Neural cell (in vitro differentiated cells): ENCODE measurements at regions not wholly inside any gene's neighbourhood (a gene's known extent, or its start where the extent isn't known, plus 50 kb on each side); places are given as distances from the start of the nearest gene placed in this dataset.

Source experiments
- H2AFZ ChIP-seq: fragments of 200-600, 300-800 bp; sonication (generic), shearing (Covaris generic); 2 replicates; pipeline ENCODE4 v1.6.0; 2014; ENCODE audit warnings: low read depth, mild to moderate bottlenecking, antibody characterized with exemption, low read length, moderate library complexity
- H3F3A ChIP-seq: fragments of 200-600 bp; shearing (Covaris generic); 2 replicates; pipeline ENCODE4 v1.6.1; 2016; ENCODE audit warnings: mild to moderate bottlenecking, moderate library complexity, mixed read lengths, antibody characterized with exemption, low read length; ENCODE audit not compliant: insufficient read depth, poor library complexity, severe bottlenecking
- H3K27ac ChIP-seq: fragments of 200-600, 300-800 bp; sonication (generic), shearing (Covaris generic); 2 replicates; pipeline ENCODE4 v1.5.1; 2014; ENCODE audit warnings: mild to moderate bottlenecking, low read length, moderate library complexity
- H3K27me3 ChIP-seq: fragments of 300-800, 200-600 bp; sonication (generic), shearing (Covaris generic); 2 replicates; pipeline ENCODE4 v1.6.0; 2014; ENCODE audit warnings: mild to moderate bottlenecking, low read depth, low read length, moderate library complexity; ENCODE audit not compliant: insufficient read depth
- H3K36me3 ChIP-seq: fragments of 300-800, 200-600 bp; sonication (generic), shearing (Covaris generic); 2 replicates; pipeline ENCODE4 v1.5.1; 2014; ENCODE audit warnings: mild to moderate bottlenecking, antibody characterized with exemption, low read length, moderate library complexity; ENCODE audit not compliant: insufficient read depth
- H3K4me2 ChIP-seq: fragments of 300-800, 200-600 bp; sonication (generic), shearing (Covaris generic); 2 replicates; pipeline ENCODE4 v1.6.0; 2014; ENCODE audit warnings: mild to moderate bottlenecking, low read length
- H3K4me3 ChIP-seq: fragments of 300-800, 200-600 bp; sonication (generic), shearing (Covaris generic); 2 replicates; pipeline ENCODE4 v1.5.1; 2014; ENCODE audit warnings: mild to moderate bottlenecking, low read length, moderate library complexity
- H3K79me2 ChIP-seq: fragments of 200-600 bp; shearing (Covaris generic); replicated peaks from 2 replicates; pipeline ENCODE4 v1.6.0; 2014; ENCODE audit warnings: mild to moderate bottlenecking, low read length, moderate library complexity; ENCODE audit not compliant: insufficient read depth
- H3K9ac ChIP-seq: fragments of 300-800, 200-600 bp; sonication (generic), shearing (Covaris generic); 2 replicates; pipeline ENCODE4 v1.6.1; 2016; ENCODE audit warnings: mild to moderate bottlenecking, low read length, mixed read lengths
- H3K9me2 ChIP-seq: fragments of 200-600 bp; shearing (Covaris generic); 2 replicates; pipeline ENCODE4 v1.6.1; 2016; ENCODE audit warnings: mild to moderate bottlenecking, low read length, mixed read lengths; ENCODE audit not compliant: insufficient read depth
- H3K9me3 ChIP-seq: fragments of 200-600, 300-800 bp; sonication (generic), shearing (Covaris generic); 2 replicates; pipeline ENCODE4 v1.6.1; 2016; ENCODE audit warnings: mild to moderate bottlenecking, mixed run types, low read length, moderate library complexity, mixed read lengths
- H4K20me1 ChIP-seq: fragments of 200-600 bp; shearing (Covaris generic); 2 replicates; pipeline ENCODE4 v1.6.1; 2016; ENCODE audit warnings: mild to moderate bottlenecking, mixed run types; ENCODE audit not compliant: insufficient read depth
- CTCF ChIP-seq: fragments of 450-650 bp; IDR thresholded peaks from 2 replicates; pipeline ENCODE4 v1.5.1; 2014; ENCODE audit warnings: antibody characterized with exemption, mild to moderate bottlenecking, moderate library complexity; ENCODE audit not compliant: poor library complexity, severe bottlenecking
- EP300 ChIP-seq: fragments of 450-650 bp; conservative IDR thresholded peaks from 2 replicates; pipeline ENCODE4 v1.6.1; 2014; ENCODE audit warnings: antibody characterized with exemption, mild to moderate bottlenecking, moderate library complexity; ENCODE audit not compliant: poor library complexity, severe bottlenecking
- EZH2 ChIP-seq: fragments of 200-600, 300-800 bp; shearing (Covaris generic), sonication (generic); IDR thresholded peaks from 2 replicates; pipeline ENCODE4 v1.6.1; 2014; ENCODE audit warnings: antibody characterized with exemption, low read length, borderline replicate concordance, mild to moderate bottlenecking; ENCODE audit not compliant: insufficient read depth, poor library complexity, severe bottlenecking
- MXI1 ChIP-seq: fragments of 450-650 bp; conservative IDR thresholded peaks from 2 replicates; pipeline ENCODE4 v1.6.1; 2014; ENCODE audit warnings: antibody characterized with exemption, mild to moderate bottlenecking; ENCODE audit not compliant: poor library complexity, severe bottlenecking
- POLR2AphosphoS5 ChIP-seq: IDR thresholded peaks from 2 replicates; pipeline ENCODE4 v1.6.1; 2012
- RAD21 ChIP-seq: fragments of 450-650 bp; conservative IDR thresholded peaks from 2 replicates; pipeline ENCODE4 v1.6.1; 2014; ENCODE audit warnings: antibody characterized with exemption, mild to moderate bottlenecking, moderate library complexity
- SMC3 ChIP-seq: fragments of 450-650 bp; conservative IDR thresholded peaks from 2 replicates; pipeline ENCODE4 v1.6.1; 2014; ENCODE audit warnings: antibody characterized with exemption, mild to moderate bottlenecking, moderate library complexity; ENCODE audit not compliant: poor library complexity
- TAF1 ChIP-seq: IDR thresholded peaks from 2 replicates; pipeline ENCODE4 v1.6.1; 2012; ENCODE audit warnings: low read depth
- TF ChIP-seq, protein P1 (sequence below): IDR thresholded peaks from 2 replicates; pipeline ENCODE4 v1.6.1; 2012; ENCODE audit warnings: borderline replicate concordance

GRCh38 chr2:43068631-43069517, 157.5 kb downstream of the ZFP36L2 start:
- Histone ChIP-seq H3K4me3 (no peak overlapping the region), H3K9ac (no peak overlapping the region), H3K36me3 (no peaks in the 10 kb centered on the region), H4K20me1 (no peaks in the 10 kb centered on the region), H3K9me3 (no peaks in the 10 kb centered on the region), H3F3A (no peaks in the 10 kb centered on the region), H3K79me2 (no peaks in the 10 kb centered on the region), H3K9me2 (no peaks in the 10 kb centered on the region), H3K4me2 (no peak overlapping the region), H3K27ac (no peak overlapping the region), H3K27me3 (no peaks in the 10 kb centered on the region), H2AFZ (no peak overlapping the region)
- TF ChIP-seq, protein P1, sequence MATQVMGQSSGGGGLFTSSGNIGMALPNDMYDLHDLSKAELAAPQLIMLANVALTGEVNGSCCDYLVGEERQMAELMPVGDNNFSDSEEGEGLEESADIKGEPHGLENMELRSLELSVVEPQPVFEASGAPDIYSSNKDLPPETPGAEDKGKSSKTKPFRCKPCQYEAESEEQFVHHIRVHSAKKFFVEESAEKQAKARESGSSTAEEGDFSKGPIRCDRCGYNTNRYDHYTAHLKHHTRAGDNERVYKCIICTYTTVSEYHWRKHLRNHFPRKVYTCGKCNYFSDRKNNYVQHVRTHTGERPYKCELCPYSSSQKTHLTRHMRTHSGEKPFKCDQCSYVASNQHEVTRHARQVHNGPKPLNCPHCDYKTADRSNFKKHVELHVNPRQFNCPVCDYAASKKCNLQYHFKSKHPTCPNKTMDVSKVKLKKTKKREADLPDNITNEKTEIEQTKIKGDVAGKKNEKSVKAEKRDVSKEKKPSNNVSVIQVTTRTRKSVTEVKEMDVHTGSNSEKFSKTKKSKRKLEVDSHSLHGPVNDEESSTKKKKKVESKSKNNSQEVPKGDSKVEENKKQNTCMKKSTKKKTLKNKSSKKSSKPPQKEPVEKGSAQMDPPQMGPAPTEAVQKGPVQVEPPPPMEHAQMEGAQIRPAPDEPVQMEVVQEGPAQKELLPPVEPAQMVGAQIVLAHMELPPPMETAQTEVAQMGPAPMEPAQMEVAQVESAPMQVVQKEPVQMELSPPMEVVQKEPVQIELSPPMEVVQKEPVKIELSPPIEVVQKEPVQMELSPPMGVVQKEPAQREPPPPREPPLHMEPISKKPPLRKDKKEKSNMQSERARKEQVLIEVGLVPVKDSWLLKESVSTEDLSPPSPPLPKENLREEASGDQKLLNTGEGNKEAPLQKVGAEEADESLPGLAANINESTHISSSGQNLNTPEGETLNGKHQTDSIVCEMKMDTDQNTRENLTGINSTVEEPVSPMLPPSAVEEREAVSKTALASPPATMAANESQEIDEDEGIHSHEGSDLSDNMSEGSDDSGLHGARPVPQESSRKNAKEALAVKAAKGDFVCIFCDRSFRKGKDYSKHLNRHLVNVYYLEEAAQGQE = no peak
- TF ChIP-seq POLR2AphosphoS5 = no peak
- no peak for TF ChIP-seq CTCF
- TF ChIP-seq RAD21 = no peak
- TF ChIP-seq TAF1 = no peak
- no peak for TF ChIP-seq SMC3
- TF ChIP-seq EZH2 = no peak
- TF ChIP-seq EP300 = no peak
- no peak for TF ChIP-seq MXI1

DNA sequence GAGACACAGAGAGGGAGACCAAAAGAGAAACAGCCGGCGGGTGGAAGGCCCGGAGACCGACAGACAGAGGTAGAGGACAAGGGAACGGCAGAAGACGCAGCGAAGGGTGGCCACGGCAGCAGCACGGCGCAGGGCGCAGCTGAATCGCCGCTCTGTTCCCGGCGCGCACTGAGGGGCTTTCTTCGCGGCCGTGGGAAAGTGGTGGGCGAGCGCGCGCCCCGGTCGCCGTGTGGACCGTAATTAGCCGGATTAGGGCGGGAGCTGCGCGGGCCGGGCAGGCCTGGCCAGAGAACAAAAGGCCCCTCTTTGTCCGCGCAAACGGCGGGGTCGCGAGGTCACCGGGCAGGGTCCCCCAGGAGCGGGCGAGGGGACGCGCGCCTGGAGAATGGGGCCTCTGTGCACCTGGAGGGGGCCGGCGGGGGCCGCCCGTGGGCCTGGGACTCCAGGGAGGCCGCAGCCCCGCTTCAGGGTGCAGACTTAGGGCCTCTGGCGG, 158.3 kb downstream of the ZFP36L2 start:
- TF ChIP-seq POLR2AphosphoS5 (no peak), CTCF (no peak), EZH2 (no peak), SMC3 (no peak), MXI1 (no peak), EP300 (no peak), TAF1 (no peak), RAD21 (no peak)
- TF ChIP-seq, protein P1 = no peak
- H3F3A ChIP-seq = no peaks in the 10 kb centered on the region
- H3K9ac ChIP-seq = no peak overlapping the region
- H3K4me3 ChIP-seq = no peak overlapping the region
- no peak overlapping the region for H2AFZ ChIP-seq
- no peak overlapping the region for H3K4me2 ChIP-seq
- H3K27me3 ChIP-seq = no peaks in the 10 kb centered on the region
- no peaks in the 10 kb centered on the region for H4K20me1 ChIP-seq
- H3K9me2 ChIP-seq = no peaks in the 10 kb centered on the region
- H3K9me3 ChIP-seq = no peaks in the 10 kb centered on the region
- no peak overlapping the region for H3K27ac ChIP-seq
- H3K36me3 ChIP-seq = no peaks in the 10 kb centered on the region
- no peaks in the 10 kb centered on the region for H3K79me2 ChIP-seq
